IMR-90 (cell line): ENCODE measurements at regions not wholly inside any gene's neighbourhood (a gene's known extent, or its start where the extent isn't known, plus 50 kb on each side); places are given as distances from the start of the nearest gene placed in this dataset.
A peak's percentile ranks its signal among the peaks of the same experiment; 100 is the strongest.

Experiments used
- ATAC-seq: fragments of 200-7000 bp; cut with Tn5 transposase; 2 replicates; pipeline ENCODE4 v1.9.1; 2020; ENCODE audit warnings: low read depth, mild to moderate bottlenecking, moderate library complexity
- BruUV-seq: library from RNA; stranded (reverse); fragments of 400-500 nt; replicated peaks from 2 replicates; lab custom pipeline; 2021; lab: Mats Ljungman, UMichigan
- CTCF ChIA-PET: fragments of 300-600 bp; formaldehyde crosslinking; extraction: SDS; loops from one replicate; lab custom pipeline; 2021; ENCODE audit warnings: antibody characterized with exemption; lab: Yijun Ruan, JAX
- POLR2A ChIA-PET: fragments of 300-600 bp; sonication (Branson Sonifier 250); formaldehyde crosslinking; loops from one replicate; lab custom pipeline; 2022; ENCODE audit warnings: antibody characterized with exemption; ENCODE audit not compliant: unreplicated experiment; lab: Charles Lee
- DNase-seq: peaks from one replicate; pipeline ENCODE4 v3.0.0; 2013
- H2AFZ ChIP-seq: replicated peaks from 2 replicates; pipeline ENCODE3; 2013; ENCODE audit warnings: low read length, mild to moderate bottlenecking; ENCODE audit not compliant: poor library complexity
- H2AK5ac ChIP-seq: 2 replicates; pipeline ENCODE4 v1.6.1; 2013; ENCODE audit warnings: low read depth, low read length, inconsistent platforms
- H2AK9ac ChIP-seq: replicated peaks from 2 replicates; pipeline ENCODE3; 2013; ENCODE audit warnings: mild to moderate bottlenecking, low read depth, low read length, moderate library complexity; ENCODE audit not compliant: poor library complexity
- H2BK120ac ChIP-seq: 2 replicates; pipeline ENCODE4 v1.6.1; 2013; ENCODE audit warnings: low read depth, low read length, inconsistent platforms
- H2BK15ac ChIP-seq: 3 replicates; pipeline ENCODE4 v1.6.1; 2013; ENCODE audit warnings: low read depth, low read length, inconsistent platforms
- H2BK20ac ChIP-seq: 2 replicates; pipeline ENCODE4 v1.6.1; 2013; ENCODE audit warnings: low read depth, mild to moderate bottlenecking, inconsistent platforms, low read length, moderate library complexity
- H2BK5ac ChIP-seq: 2 replicates; pipeline ENCODE4 v1.6.1; 2013; ENCODE audit warnings: mild to moderate bottlenecking, low read depth, low read length, inconsistent platforms; ENCODE audit not compliant: poor library complexity, severe bottlenecking
- H3K14ac ChIP-seq: replicated peaks from 2 replicates; pipeline ENCODE4 v1.6.1; 2013; ENCODE audit warnings: low read depth, low read length, inconsistent platforms
- H3K18ac ChIP-seq: 2 replicates; pipeline ENCODE4 v1.6.1; 2013; ENCODE audit warnings: low read depth, low read length, control low read depth
- H3K23ac ChIP-seq: 2 replicates; pipeline ENCODE4 v1.6.1; 2013; ENCODE audit warnings: low read depth, low read length, inconsistent platforms
- H3K27ac ChIP-seq: 2 replicates; pipeline ENCODE4 v1.5.1; 2013; ENCODE audit warnings: mild to moderate bottlenecking, control low read depth, low read length; ENCODE audit not compliant: insufficient read depth
- H3K27me3 ChIP-seq: 2 replicates; pipeline ENCODE4 v1.6.1; 2013; ENCODE audit warnings: low read length; ENCODE audit not compliant: control insufficient read depth, insufficient read depth
- H3K36me3 ChIP-seq: 2 replicates; pipeline ENCODE4 v1.6.1; 2013; ENCODE audit warnings: low read length, mixed read lengths; ENCODE audit not compliant: control insufficient read depth, insufficient read depth
- H3K4ac ChIP-seq: 2 replicates; pipeline ENCODE4 v1.6.1; 2013; ENCODE audit warnings: low read depth, low read length, inconsistent platforms
- H3K4me1 ChIP-seq: 2 replicates; pipeline ENCODE4 v1.6.1; 2013; ENCODE audit warnings: low read length, mixed read lengths; ENCODE audit not compliant: control insufficient read depth, insufficient read depth
- H3K4me2 ChIP-seq: 2 replicates; pipeline ENCODE4 v1.6.1; 2013; ENCODE audit warnings: low read depth, mild to moderate bottlenecking, control low read depth, low read length, moderate library complexity
- H3K4me3 ChIP-seq: 2 replicates; pipeline ENCODE4 v1.5.1; 2013; ENCODE audit warnings: low read depth, mild to moderate bottlenecking, control low read depth, low read length, moderate library complexity; ENCODE audit not compliant: insufficient read depth
- H3K56ac ChIP-seq: 2 replicates; pipeline ENCODE4 v1.6.1; 2013; ENCODE audit warnings: low read length, inconsistent platforms; ENCODE audit not compliant: insufficient read depth; ENCODE audit errors: extremely low read depth
- H3K79me1 ChIP-seq, 2 experiments: 2 replicates each; pipeline ENCODE4 v1.6.1; 2013; ENCODE audit warnings: low read length in 2 of 2, inconsistent platforms in 1 of 2, low read depth in 1 of 2
- H3K9ac ChIP-seq: 2 replicates; pipeline ENCODE4 v1.6.1; 2013; ENCODE audit warnings: low read depth, low read length, control low read depth
- H3K9me1 ChIP-seq: 2 replicates; pipeline ENCODE4 v1.6.1; 2013; ENCODE audit warnings: low read length, inconsistent platforms; ENCODE audit not compliant: insufficient read depth
- H3K9me3 ChIP-seq: 2 replicates; pipeline ENCODE4 v1.6.1; 2013; ENCODE audit warnings: low read length; ENCODE audit not compliant: control insufficient read depth, insufficient read depth
- H4K20me1 ChIP-seq: 2 replicates; pipeline ENCODE4 v1.6.1; 2013; ENCODE audit warnings: low read length, inconsistent platforms; ENCODE audit not compliant: insufficient read depth
- H4K5ac ChIP-seq: 2 replicates; pipeline ENCODE4 v1.6.1; 2013; ENCODE audit warnings: mild to moderate bottlenecking, low read depth, low read length, control low read depth
- H4K8ac ChIP-seq, 2 experiments: 2 replicates each; pipeline ENCODE4 v1.6.1; 2013; ENCODE audit warnings: low read depth in 2 of 2, low read length in 2 of 2, control low read depth in 1 of 2, inconsistent platforms in 1 of 2
- H4K91ac ChIP-seq: 2 replicates; pipeline ENCODE4 v1.6.1; 2013; ENCODE audit warnings: low read depth, low read length, inconsistent platforms; ENCODE audit not compliant: insufficient read depth
- BHLHE40 ChIP-seq: fragments of 150-350 bp; IDR thresholded peaks from 2 replicates; pipeline ENCODE4 v1.6.1; 2016; ENCODE audit warnings: mild to moderate bottlenecking, low read depth, low read length
- CEBPB ChIP-seq: IDR thresholded peaks from 2 replicates; pipeline ENCODE4 v1.6.1; 2012; ENCODE audit warnings: low read depth, low read length, improper control_type of control experiment
- CHD1 ChIP-seq: IDR thresholded peaks from 2 replicates; pipeline ENCODE4 v1.6.1; 2012; ENCODE audit warnings: low read depth, low read length, improper control_type of control experiment
- CTCF ChIP-seq: conservative IDR thresholded peaks from 2 replicates; pipeline ENCODE4 v1.5.1; 2012; ENCODE audit warnings: mild to moderate bottlenecking, low read depth, low read length, improper control_type of control experiment
- MAFK ChIP-seq: IDR thresholded peaks from 2 replicates; pipeline ENCODE4 v1.6.1; 2012; ENCODE audit warnings: low read depth, low read length, improper control_type of control experiment
- NFE2L2 ChIP-seq: fragments of 150-350 bp; IDR thresholded peaks from 2 replicates; pipeline ENCODE4 v1.6.1; 2016; ENCODE audit warnings: low read depth, mild to moderate bottlenecking, low read length
- RCOR1 ChIP-seq: IDR thresholded peaks from 2 replicates; pipeline ENCODE4 v1.6.1; 2012; ENCODE audit warnings: mild to moderate bottlenecking, low read length, improper control_type of control experiment; ENCODE audit not compliant: insufficient replicate concordance
- SMC3 ChIP-seq: fragments of 150-350 bp; IDR thresholded peaks from 2 replicates; pipeline ENCODE4 v1.6.1; 2016; ENCODE audit warnings: low read depth, mild to moderate bottlenecking, antibody characterized with exemption, low read length, moderate library complexity
- USF2 ChIP-seq: fragments of 150-350 bp; IDR thresholded peaks from 2 replicates; pipeline ENCODE4 v1.6.1; 2017; ENCODE audit warnings: mild to moderate bottlenecking, antibody characterized with exemption, low read length, low read depth
- WGBS, 2 experiments: methylation state at CpG; one replicate each; pipeline versions ENCODE4 v1.1.5 to v1.1.7; 2013; ENCODE audit warnings: missing lambda C conversion rate in 2 of 2; ENCODE audit not compliant: insufficient read length in 1 of 2; ENCODE audit errors: extremely low coverage in 2 of 2; 5-methylcytosine and 5-hydroxymethylcytosine counted together
- dilution Hi-C: fragments of 300-500 bp; cut with HindIII; formaldehyde crosslinking; loops from one replicate; pipeline ENCODE4 v1.14.3; 2018; ENCODE audit warnings: low sequenced_read_pairs; ENCODE audit not compliant: unreplicated experiment
- in situ Hi-C: fragments of 300-500 bp; cut with MboI; formaldehyde crosslinking; loops from 3 replicates; pipeline ENCODE4 v1.14.3; 2019; ENCODE audit warnings: low sequenced_read_pairs, inconsistent platforms, mixed read lengths
- intact Hi-C: fragments of 100-400 bp; cut with micrococcal nuclease; formaldehyde crosslinking; loops from 2 replicates; pipeline ENCODE4 v1.10.0; 2022

GRCh38 chr10:44293306-44293778 is 91.6 kb downstream of the CXCL12 start:
- Histone ChIP-seq H2AK9ac (no peak overlapping the region), H2BK120ac (peak overlapping the region; percentile 57), H3K9me1 (peaks cover 13% of the 10 kb centered on the region), H4K8ac (peak overlapping the region in 1 of 2 experiments; percentile 8; a peak in 3 of 4 replicates), H3K27ac (peak overlapping the region; percentile 40; the same call in 1 of the 2 replicates), H2AFZ (peak overlapping the region; percentile 71), H4K20me1 (no peaks in the 10 kb centered on the region), H3K23ac (no peak overlapping the region), H2BK20ac (no peak overlapping the region), H3K56ac (no peak overlapping the region), H3K4me1 (peaks cover 12% of the 10 kb centered on the region), H3K4me3 (no peak overlapping the region), H2BK5ac (peak overlapping the region; percentile 30), H3K9ac (no peak overlapping the region), H3K36me3 (no peaks in the 10 kb centered on the region), H4K91ac (peak overlapping the region; percentile 49; the same call in 1 of the 2 replicates), H3K4me2 (no peak overlapping the region), H3K27me3 (no peaks in the 10 kb centered on the region), H3K79me1 (no peaks in the 10 kb centered on the region), H3K4ac (peak overlapping the region; percentile 48), H3K18ac (peak overlapping the region; percentile 13; the same call in 1 of the 2 replicates), H4K5ac (peak overlapping the region; percentile 31), H3K14ac (no peak overlapping the region), H2BK15ac (no peak overlapping the region), H3K9me3 (no peaks in the 10 kb centered on the region), H2AK5ac (peak overlapping the region; percentile 51)
- peak; percentile 63 for ATAC-seq
- BruUV-seq, result no TSS peak
- TF ChIP-seq CHD1, result no peak
- no peak for TF ChIP-seq USF2
- TF ChIP-seq CEBPB, result no peak
- no peak for TF ChIP-seq CTCF
- no peak for TF ChIP-seq BHLHE40
- no peak for TF ChIP-seq MAFK
- no peak for TF ChIP-seq NFE2L2
- no peak for TF ChIP-seq RCOR1
- no peak for TF ChIP-seq SMC3
- POLR2A ChIA-PET, result no interaction called here
- dilution Hi-C loops (no loop called here), intact Hi-C loops (no loop called here), in situ Hi-C loops (no loop called here)
- no peak for DNase-seq
- 45% methylated on average over 10 of the region's 26 CpGs; no CpG with 5 or more reads in 1 of the 2 experiments for WGBS, 2 experiments
- CTCF ChIA-PET, result no interaction called here
